ENCODE measurements at regions not wholly inside any gene's neighbourhood (a gene's known extent, or its start where the extent isn't known, plus 50 kb on each side); places are given as distances from the start of the nearest gene placed in this dataset.

- FAIRE-seq: no peak
- no peak for DNase-seq (ENCODE audit: insufficient read length, low spot score)
- TF ChIP-seq CTCF (IDR thresholded peaks at IDR 0.05; ENCODE audit: insufficient read depth, missing control alignments): no peak
Observed at GRCh38 chr3:187545366-187545765, 124.8 kb downstream of the SST start.

GRCh38 chr3:187544326-187544725 is 125.9 kb downstream of the SST start:
- no peak for DNase-seq (ENCODE audit: insufficient read length, low spot score)
- FAIRE-seq: no peak
- TF ChIP-seq CTCF (IDR thresholded peaks at IDR 0.05; ENCODE audit: insufficient read depth, missing control alignments): no peak

- TF ChIP-seq CTCF (IDR thresholded peaks at IDR 0.05; ENCODE audit: insufficient read depth, missing control alignments): no peak
Observed at GRCh38 chr3:187540847-187541246, 129.3 kb downstream of the SST start.

GRCh38 chr3:187536185-187536584 is 134.0 kb downstream of the SST start:
- DNase-seq (ENCODE audit: insufficient read length, low spot score) (no peak), FAIRE-seq (no peak)
- no peak for TF ChIP-seq CTCF (IDR thresholded peaks at IDR 0.05; ENCODE audit: insufficient read depth, missing control alignments)

More at GRCh38 chr3:187540847-187541246, 129.3 kb downstream of the SST start:
- DNase-seq (ENCODE audit: insufficient read length, low spot score): no peak
- FAIRE-seq: no peak

- no peak for FAIRE-seq
- TF ChIP-seq CTCF (IDR thresholded peaks at IDR 0.05; ENCODE audit: insufficient read depth, missing control alignments): no peak
- DNase-seq (ENCODE audit: insufficient read length, low spot score): no peak
Observed at GRCh38 chr3:187533797-187534196, 136.4 kb downstream of the SST start.

- FAIRE-seq: no peak
- DNase-seq (ENCODE audit: insufficient read length, low spot score): no peak
- no peak for TF ChIP-seq CTCF (IDR thresholded peaks at IDR 0.05; ENCODE audit: insufficient read depth, missing control alignments)
Observed at GRCh38 chr3:187531831-187532230, 138.4 kb downstream of the SST start.

- no peak for TF ChIP-seq CTCF (IDR thresholded peaks at IDR 0.05; ENCODE audit: insufficient read depth, missing control alignments)
Observed at GRCh38 chr3:187522890-187523289, 147.3 kb downstream of the SST start.

More at GRCh38 chr3:187522890-187523289, 147.3 kb downstream of the SST start:
- no peak for DNase-seq (ENCODE audit: insufficient read length, low spot score)
- FAIRE-seq: no peak

Data from D721Med (cell line).